ENCODE measurements at regions not wholly inside any gene's neighbourhood (a gene's known extent, or its start where the extent isn't known, plus 50 kb on each side); places are given as distances from the start of the nearest gene placed in this dataset.
A peak's percentile ranks its signal among the peaks of the same experiment; 100 is the strongest.

DNA sequence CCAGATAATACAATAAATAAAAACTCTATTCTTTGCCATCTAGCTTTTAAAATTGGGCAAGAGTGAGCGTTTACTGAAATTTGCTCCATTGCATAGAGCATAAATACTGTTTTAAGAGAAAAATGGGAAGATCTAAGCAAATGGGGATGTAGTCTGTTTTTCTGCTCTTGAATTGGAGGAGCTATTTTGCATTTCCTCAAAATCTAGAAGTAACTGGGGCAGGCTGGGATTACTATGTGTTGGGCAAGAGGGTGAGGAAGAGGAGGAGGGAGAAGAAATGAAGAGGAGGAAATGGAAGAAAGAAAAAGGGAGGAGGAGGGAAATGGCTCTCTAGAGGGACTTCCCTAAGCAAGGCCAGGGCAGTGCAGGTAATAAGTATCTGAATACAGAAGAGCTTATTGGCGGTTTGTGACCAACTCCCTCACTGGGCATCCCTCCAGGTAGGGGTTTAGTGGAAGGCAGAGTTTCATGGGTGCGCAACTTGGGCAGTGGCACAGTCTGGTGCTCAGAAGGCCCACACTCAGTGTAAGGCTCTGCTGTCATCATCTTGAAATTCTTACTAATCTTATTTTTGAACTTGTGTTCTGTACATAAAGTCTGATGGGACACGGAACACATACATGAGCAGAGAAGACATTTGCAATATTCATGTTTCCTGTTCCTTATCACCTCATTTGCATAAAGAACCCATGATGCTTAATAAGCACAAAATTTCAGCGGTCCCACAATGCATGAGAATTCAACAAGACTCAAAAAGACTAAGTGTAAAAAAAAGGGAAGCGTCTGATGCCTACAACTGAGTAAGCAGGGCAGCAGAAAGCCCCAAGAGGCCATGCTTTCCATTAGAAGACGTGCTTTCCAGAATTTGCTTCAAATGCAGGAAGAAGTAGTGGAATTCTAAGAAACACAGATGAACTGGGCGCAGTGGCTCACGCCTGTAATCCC lies 116.9 kb downstream of the EVX1 start:
- WGBS (ENCODE audit: insufficient coverage): 100% methylated on average over 3 of the region's 9 CpGs
- Histone ChIP-seq H3K4me1 (ENCODE audit: control insufficient read depth, insufficient read depth, low read length) (no peaks in the 10 kb centered on the region), H3K27ac (ENCODE audit: low read depth, low read length) (no peak overlapping the region), H3K4me3 (ENCODE audit: low read depth, low read length) (no peak overlapping the region), H3K36me3 (ENCODE audit: control insufficient read depth, insufficient read depth, low read length) (no peaks in the 10 kb centered on the region), H3K27me3 (ENCODE audit: control insufficient read depth, insufficient read depth, low read length) (no peaks in the 10 kb centered on the region), H3K9me3 (ENCODE audit: control insufficient read depth, insufficient read depth, low read length) (no peaks in the 10 kb centered on the region)
- DNase-seq (ENCODE audit: low read depth in 4 of 6, low spot score in 6 of 6): no peak

DNA sequence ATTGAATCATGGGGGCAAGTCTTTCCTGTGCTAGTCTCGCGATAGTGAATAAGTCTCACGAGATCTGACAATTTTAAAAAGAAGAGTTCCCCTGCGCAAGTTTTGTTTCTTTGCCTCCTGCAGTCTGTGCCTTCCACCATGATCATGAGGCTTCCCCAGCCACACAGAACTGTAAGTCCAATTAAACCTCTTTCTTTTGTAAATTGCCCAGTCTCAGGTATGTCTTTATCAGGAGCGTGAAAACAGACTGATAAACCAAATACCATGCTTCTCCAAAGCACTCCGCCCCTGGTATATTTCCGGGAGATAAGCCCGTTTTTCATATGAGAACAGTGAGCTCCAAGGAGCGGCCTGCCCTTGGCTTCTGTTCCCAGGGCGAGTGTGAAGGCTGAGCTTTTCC lies 118.9 kb downstream of the EVX1 start:
- Histone ChIP-seq H3K27me3 (ENCODE audit: control insufficient read depth, insufficient read depth, low read length) (no peaks in the 10 kb centered on the region), H3K4me3 (ENCODE audit: low read depth, low read length) (no peak overlapping the region), H3K9me3 (ENCODE audit: control insufficient read depth, insufficient read depth, low read length) (no peaks in the 10 kb centered on the region), H3K27ac (ENCODE audit: low read depth, low read length) (no peak overlapping the region), H3K4me1 (ENCODE audit: control insufficient read depth, insufficient read depth, low read length) (no peaks in the 10 kb centered on the region), H3K36me3 (ENCODE audit: control insufficient read depth, insufficient read depth, low read length) (no peaks in the 10 kb centered on the region)
- 96% methylated on average over 8 of the region's 10 CpGs for WGBS (ENCODE audit: insufficient coverage)
- DNase-seq (ENCODE audit: low read depth in 4 of 6, low spot score in 6 of 6): no peak

DNA sequence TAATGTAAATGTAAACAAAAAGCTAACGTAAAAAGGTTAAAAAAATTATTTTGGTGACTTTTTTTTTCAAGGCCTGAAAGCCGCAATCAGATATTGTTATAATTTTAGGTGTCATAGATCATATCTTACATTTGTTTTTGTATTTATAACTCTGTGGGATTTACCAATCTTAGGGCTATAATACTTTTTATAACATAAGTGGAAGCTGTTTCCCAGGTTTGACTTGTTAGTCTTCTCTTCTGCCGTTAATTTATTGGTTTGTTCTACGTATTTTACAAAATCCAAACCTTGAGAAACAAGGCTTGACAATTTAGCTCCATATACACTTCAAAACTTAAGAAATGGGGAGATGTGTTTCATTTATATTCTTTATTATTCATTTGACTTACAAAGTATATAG lies 119.4 kb downstream of the EVX1 start:
- Histone ChIP-seq H3K4me1 (ENCODE audit: control insufficient read depth, insufficient read depth, low read length) (no peaks in the 10 kb centered on the region), H3K9me3 (ENCODE audit: control insufficient read depth, insufficient read depth, low read length) (no peaks in the 10 kb centered on the region), H3K27ac (ENCODE audit: low read depth, low read length) (no peak overlapping the region), H3K27me3 (ENCODE audit: control insufficient read depth, insufficient read depth, low read length) (no peaks in the 10 kb centered on the region), H3K4me3 (ENCODE audit: low read depth, low read length) (no peak overlapping the region), H3K36me3 (ENCODE audit: control insufficient read depth, insufficient read depth, low read length) (no peaks in the 10 kb centered on the region)
- no peak for DNase-seq (ENCODE audit: low read depth in 4 of 6, low spot score in 6 of 6)
- no CpG with 5 or more reads among the region's 4 CpGs for WGBS (ENCODE audit: insufficient coverage)

DNA sequence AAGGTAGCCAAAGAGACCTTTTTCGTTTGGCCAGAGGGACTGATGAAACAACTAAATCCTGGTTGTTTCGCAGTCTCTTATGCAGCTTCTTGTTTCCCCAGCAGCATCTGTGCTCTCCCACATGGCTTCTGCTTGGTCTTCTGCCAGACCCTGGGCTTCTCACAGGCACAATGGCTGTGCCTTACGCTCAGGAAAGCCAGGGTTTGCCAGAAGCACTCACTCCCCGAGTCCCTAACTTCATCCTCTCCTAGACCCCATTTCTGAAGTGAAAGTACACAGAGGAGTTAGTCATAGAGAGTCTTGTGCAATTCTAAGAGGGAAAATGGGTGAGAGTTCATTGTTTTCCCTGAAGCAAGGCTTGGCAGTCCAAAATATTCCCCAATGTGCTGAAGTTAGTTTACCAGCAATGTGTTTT lies 121.7 kb downstream of the EVX1 start:
- no peaks in the 10 kb centered on the region for H3K4me1 ChIP-seq (ENCODE audit: control insufficient read depth, insufficient read depth, low read length)
- no peaks in the 10 kb centered on the region for H3K27me3 ChIP-seq (ENCODE audit: control insufficient read depth, insufficient read depth, low read length)
- H3K9me3 ChIP-seq (ENCODE audit: control insufficient read depth, insufficient read depth, low read length): no peaks in the 10 kb centered on the region
- WGBS (ENCODE audit: insufficient coverage): 43% methylated on average over 2 of the region's 4 CpGs
- H3K36me3 ChIP-seq (ENCODE audit: control insufficient read depth, insufficient read depth, low read length): no peaks in the 10 kb centered on the region
- no peak overlapping the region for H3K27ac ChIP-seq (ENCODE audit: low read depth, low read length)
- peak in 3 of 6 donors; percentile 24 to 76 (median 70) for DNase-seq (ENCODE audit: low read depth in 4 of 6, low spot score in 6 of 6)
- no peak overlapping the region for H3K4me3 ChIP-seq (ENCODE audit: low read depth, low read length)

DNA sequence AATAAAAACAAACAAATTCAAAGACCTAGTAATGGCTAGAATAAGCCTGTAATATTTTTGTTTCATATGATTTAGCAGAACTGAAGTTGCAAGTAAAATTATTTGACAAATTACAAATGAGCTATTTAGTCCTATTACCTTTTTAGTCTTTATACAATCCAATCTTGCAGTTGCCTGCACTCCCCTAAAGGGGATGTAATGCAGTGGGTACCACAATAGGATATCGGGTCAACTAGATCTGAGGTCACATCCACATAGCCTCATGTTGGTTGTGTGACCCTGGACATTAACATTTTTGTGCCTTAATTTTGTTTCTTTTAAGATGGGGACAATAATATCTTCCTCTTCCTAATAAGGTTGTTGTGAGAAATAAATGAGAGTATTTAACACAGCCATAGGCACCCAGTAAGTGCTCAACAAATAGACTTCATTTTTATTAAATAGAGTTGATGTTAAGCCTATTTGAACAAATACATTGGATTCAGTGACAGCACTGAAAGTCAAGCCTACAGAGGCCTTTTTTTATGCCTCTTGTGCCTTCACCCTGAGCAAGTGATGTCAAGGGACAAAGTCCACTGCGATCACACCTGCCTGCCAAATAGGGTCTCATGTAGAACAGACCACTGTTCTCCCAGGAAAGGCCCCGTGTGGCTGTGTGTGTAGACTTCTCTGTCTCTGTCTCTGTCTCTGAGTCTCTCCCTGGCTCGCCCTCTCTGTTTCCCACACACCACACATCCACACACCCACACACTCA lies 124.8 kb downstream of the EVX1 start:
- no peak overlapping the region for H3K27ac ChIP-seq (ENCODE audit: low read depth, low read length)
- no peaks in the 10 kb centered on the region for H3K9me3 ChIP-seq (ENCODE audit: control insufficient read depth, insufficient read depth, low read length)
- H3K4me1 ChIP-seq (ENCODE audit: control insufficient read depth, insufficient read depth, low read length): no peaks in the 10 kb centered on the region
- 91% methylated on average over 3 of the region's 4 CpGs for WGBS (ENCODE audit: insufficient coverage)
- no peaks in the 10 kb centered on the region for H3K27me3 ChIP-seq (ENCODE audit: control insufficient read depth, insufficient read depth, low read length)
- H3K36me3 ChIP-seq (ENCODE audit: control insufficient read depth, insufficient read depth, low read length): no peaks in the 10 kb centered on the region
- H3K4me3 ChIP-seq (ENCODE audit: low read depth, low read length): no peak overlapping the region
- no peak for DNase-seq (ENCODE audit: low read depth in 4 of 6, low spot score in 6 of 6)

DNA sequence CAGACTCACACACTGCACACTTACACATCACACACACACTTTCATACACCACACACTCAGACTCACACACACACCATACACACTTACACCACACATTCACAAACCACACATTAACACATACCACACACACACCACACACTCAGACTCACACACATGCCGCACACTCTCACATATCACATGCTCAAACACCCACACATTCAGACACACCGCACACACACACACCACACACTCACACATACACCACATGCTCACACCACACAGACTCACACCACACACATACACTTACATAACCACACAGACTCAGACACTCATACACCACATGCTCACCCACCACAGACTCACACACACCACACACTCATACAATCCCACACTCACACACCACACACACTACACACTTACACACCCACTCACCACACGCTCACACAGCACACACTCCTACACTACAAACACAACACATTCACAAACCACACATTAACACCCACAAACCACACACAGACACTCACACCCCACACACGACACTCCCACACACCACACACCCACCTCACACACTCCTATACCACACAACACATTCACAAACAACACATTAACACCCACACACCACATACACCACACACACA lies 125.4 kb downstream of the EVX1 start:
- Histone ChIP-seq H3K36me3 (ENCODE audit: control insufficient read depth, insufficient read depth, low read length) (no peaks in the 10 kb centered on the region), H3K27ac (ENCODE audit: low read depth, low read length) (no peak overlapping the region), H3K4me3 (ENCODE audit: low read depth, low read length) (no peak overlapping the region), H3K27me3 (ENCODE audit: control insufficient read depth, insufficient read depth, low read length) (no peaks in the 10 kb centered on the region), H3K9me3 (ENCODE audit: control insufficient read depth, insufficient read depth, low read length) (no peaks in the 10 kb centered on the region), H3K4me1 (ENCODE audit: control insufficient read depth, insufficient read depth, low read length) (no peaks in the 10 kb centered on the region)
- WGBS (ENCODE audit: insufficient coverage): 98% methylated on average over 4 of the region's 4 CpGs
- no peak for DNase-seq (ENCODE audit: low read depth in 4 of 6, low spot score in 6 of 6)

DNA sequence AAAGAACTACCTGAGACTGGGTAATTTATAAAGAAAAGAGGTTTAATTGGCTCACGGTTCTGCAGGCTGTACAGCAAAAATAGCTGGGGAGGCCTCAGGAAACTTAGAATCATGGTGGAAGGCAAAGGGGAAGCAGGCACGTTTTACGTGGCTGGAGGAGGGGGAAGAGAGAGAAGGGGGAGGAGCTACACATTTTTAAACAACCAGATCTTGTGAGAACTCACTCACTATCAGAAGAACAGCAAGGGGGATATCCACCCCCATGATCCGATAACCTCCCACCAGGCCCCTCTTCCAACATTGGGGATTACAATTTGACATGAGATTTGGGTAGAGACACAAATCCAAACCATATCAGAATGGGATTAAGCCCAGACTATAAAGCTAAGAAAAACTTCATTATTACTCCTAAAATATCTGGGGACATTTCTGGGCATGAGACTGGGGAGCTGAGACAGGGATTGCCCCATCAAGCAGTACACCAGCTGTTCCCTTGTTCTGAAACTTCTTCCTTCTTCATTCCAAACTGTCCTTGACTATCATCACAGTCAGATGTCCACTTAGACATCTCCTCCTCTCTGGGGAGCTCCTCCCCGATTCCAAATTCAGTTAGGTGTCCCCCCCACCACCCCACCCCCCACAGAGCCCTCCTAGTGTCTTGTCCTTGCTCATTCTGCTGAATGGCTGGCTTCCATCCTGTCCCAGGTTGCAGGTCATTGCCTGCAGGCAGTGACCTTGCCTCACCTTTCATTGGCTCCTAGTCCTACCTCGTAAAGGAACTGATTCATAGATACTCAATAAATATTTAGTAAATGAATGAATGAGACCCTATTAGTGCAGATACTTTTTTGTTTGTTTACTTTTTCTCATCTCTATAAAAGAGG lies 132.6 kb downstream of the EVX1 start:
- no peak overlapping the region for H3K4me3 ChIP-seq (ENCODE audit: low read depth, low read length)
- no peaks in the 10 kb centered on the region for H3K36me3 ChIP-seq (ENCODE audit: control insufficient read depth, insufficient read depth, low read length)
- no peak for DNase-seq (ENCODE audit: low read depth in 4 of 6, low spot score in 6 of 6)
- WGBS (ENCODE audit: insufficient coverage): 75% methylated on average over 2 of the region's 6 CpGs
- H3K9me3 ChIP-seq (ENCODE audit: control insufficient read depth, insufficient read depth, low read length): no peaks in the 10 kb centered on the region
- no peaks in the 10 kb centered on the region for H3K27me3 ChIP-seq (ENCODE audit: control insufficient read depth, insufficient read depth, low read length)
- peaks cover 4% of the 10 kb centered on the region for H3K4me1 ChIP-seq (ENCODE audit: control insufficient read depth, insufficient read depth, low read length)
- no peak overlapping the region for H3K27ac ChIP-seq (ENCODE audit: low read depth, low read length)

DNA sequence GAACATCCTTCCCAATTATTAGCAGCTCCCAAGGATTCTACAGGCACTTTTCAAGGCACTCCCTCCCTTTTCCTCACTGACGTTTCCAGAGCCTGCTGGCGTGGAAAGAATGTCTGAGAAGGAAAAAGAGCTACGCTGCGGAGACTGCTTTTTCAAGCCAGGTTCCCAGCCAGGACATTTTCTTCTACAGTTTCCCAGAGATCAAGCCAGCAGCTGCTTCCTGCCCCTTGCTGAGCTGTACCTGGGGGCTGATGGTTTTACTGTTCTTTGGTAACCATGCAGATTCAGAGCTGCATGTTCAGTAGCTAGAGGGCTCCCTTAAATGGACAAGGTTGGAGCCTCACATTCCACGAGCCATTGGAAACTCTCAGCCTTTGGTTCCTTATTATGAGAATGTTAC lies 133.4 kb downstream of the EVX1 start:
- 22% methylated on average over 3 of the region's 5 CpGs for WGBS (ENCODE audit: insufficient coverage)
- no peaks in the 10 kb centered on the region for H3K36me3 ChIP-seq (ENCODE audit: control insufficient read depth, insufficient read depth, low read length)

DNA sequence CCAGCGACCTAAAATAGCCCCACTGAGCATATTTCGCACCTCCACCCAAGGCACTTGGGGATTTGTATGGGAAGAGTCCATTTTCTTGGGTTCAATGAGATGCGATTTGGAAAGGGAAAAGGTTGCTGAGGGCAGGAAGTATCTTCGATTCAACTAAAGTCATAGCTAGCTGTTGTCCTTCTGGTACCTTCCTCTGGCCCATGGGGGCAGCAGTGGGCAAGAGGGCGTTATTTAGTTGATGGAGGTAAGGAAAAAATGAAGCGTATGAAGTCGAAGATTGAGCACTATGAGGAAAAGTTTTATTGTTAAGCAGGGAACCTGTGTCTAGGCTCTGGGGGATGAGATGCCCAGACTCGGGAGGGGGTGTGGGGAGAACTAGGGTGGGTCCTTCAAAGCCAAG lies 135.4 kb downstream of the EVX1 start:
- H3K4me3 ChIP-seq (ENCODE audit: low read depth, low read length): no peak overlapping the region
- H3K36me3 ChIP-seq (ENCODE audit: control insufficient read depth, insufficient read depth, low read length): no peaks in the 10 kb centered on the region
- peaks cover 4% of the 10 kb centered on the region for H3K4me1 ChIP-seq (ENCODE audit: control insufficient read depth, insufficient read depth, low read length)
- no peak overlapping the region for H3K27ac ChIP-seq (ENCODE audit: low read depth, low read length)
- no peak for DNase-seq (ENCODE audit: low read depth in 4 of 6, low spot score in 6 of 6)
- H3K9me3 ChIP-seq (ENCODE audit: control insufficient read depth, insufficient read depth, low read length): no peaks in the 10 kb centered on the region
- H3K27me3 ChIP-seq (ENCODE audit: control insufficient read depth, insufficient read depth, low read length): no peaks in the 10 kb centered on the region
- 97% methylated on average over 7 of the region's 8 CpGs for WGBS (ENCODE audit: insufficient coverage)

More for the DNA sequence above, 133.4 kb downstream of the EVX1 start:
- Histone ChIP-seq H3K4me1 (ENCODE audit: control insufficient read depth, insufficient read depth, low read length) (peaks cover 4% of the 10 kb centered on the region), H3K27ac (ENCODE audit: low read depth, low read length) (peak overlapping the region; percentile 26), H3K4me3 (ENCODE audit: low read depth, low read length) (no peak overlapping the region), H3K9me3 (ENCODE audit: control insufficient read depth, insufficient read depth, low read length) (no peaks in the 10 kb centered on the region), H3K27me3 (ENCODE audit: control insufficient read depth, insufficient read depth, low read length) (no peaks in the 10 kb centered on the region)
- DNase-seq (ENCODE audit: low read depth in 4 of 6, low spot score in 6 of 6): peak in 2 of 6 donors; percentile 8 to 34
